Heart right ventricle (tissue), 16 donors: ENCODE measurements at regions not wholly inside any gene's neighbourhood (a gene's known extent, or its start where the extent isn't known, plus 50 kb on each side); places are given as distances from the start of the nearest gene placed in this dataset.

Source experiments
- ATAC-seq, 8 donors: fragments of 200-7000 bp; cut with Tn5 transposase; one replicate each; pipeline ENCODE4 v1.9.1; 2020; ENCODE audit warnings: mild to moderate bottlenecking in 8 of 8, moderate library complexity in 8 of 8, moderate number of reproducible peaks in 1 of 8
- DNase-seq, 2 donors: peaks; one replicate each; pipeline ENCODE4 v3.0.0-alpha.2; 2020
- H3K27ac ChIP-seq, 10 donors: fragments of 200-600 bp; sonication (generic) in 2 of 10; one replicate each; pipeline versions ENCODE4 v1.5.0 to v1.8.0; 2020 to 2022; ENCODE audit warnings: mild to moderate bottlenecking in 3 of 10
- H3K27me3 ChIP-seq, 7 donors: fragments of 200-600 bp; one replicate each; pipeline ENCODE4 v1.8.0; 2021 to 2022; ENCODE audit warnings: mild to moderate bottlenecking in 2 of 7
- H3K36me3 ChIP-seq, 9 donors: fragments of 200-600 bp; sonication (generic) in 1 of 9; one replicate each; pipeline versions ENCODE4 v1.5.0 to v1.8.0; 2020 to 2022; ENCODE audit warnings: mild to moderate bottlenecking in 2 of 9
- H3K4me1 ChIP-seq, 9 donors: fragments of 200-600 bp; sonication (generic) in 1 of 9; one replicate each; pipeline versions ENCODE4 v1.5.0 to v1.8.0; 2020 to 2022; ENCODE audit warnings: mild to moderate bottlenecking in 4 of 9
- H3K4me3 ChIP-seq, 10 donors: fragments of 200-600 bp; sonication (generic) in 2 of 10; one replicate each; pipeline versions ENCODE4 v1.5.0 to v1.8.0; 2020 to 2022; ENCODE audit warnings: mild to moderate bottlenecking in 7 of 10, moderate library complexity in 2 of 10
- H3K9me3 ChIP-seq, 11 donors: fragments of 200-600 bp in 10 of 11; sonication (generic) in 2 of 11; one replicate each; pipeline versions ENCODE4 v1.5.0 to v1.8.0; 2013 to 2022; ENCODE audit warnings: mild to moderate bottlenecking in 2 of 11, control low read depth in 1 of 11, moderate library complexity in 1 of 11
- WGBS, 2 donors: extraction: QIAGEN DNeasy Blood & Tissue Kit; methylation state at CpG; one replicate each; pipeline ENCODE4 v1.1.7; 2013; ENCODE audit warnings: inconsistent platforms in 1 of 2; 5-methylcytosine and 5-hydroxymethylcytosine counted together
- intact Hi-C, 10 donors: fragments of 100-400 bp; cut with DNase I; formaldehyde crosslinking; loops; one replicate each; pipeline versions ENCODE4 v1.11.1 to v1.14.2; 2022
- TF ChIP-seq, protein P1 (sequence below), 9 donors: fragments of 200-600 bp; sonication (generic) in 2 of 9; IDR thresholded peaks; one replicate each; pipeline versions ENCODE4 v1.5.0 to v1.8.0; 2021 to 2022; ENCODE audit warnings: antibody characterized with exemption in 9 of 9, mild to moderate bottlenecking in 5 of 9, moderate library complexity in 1 of 9
- donor health status: Arrhythmogenic right ventricular cardiomyopathy.
- donor health status: ischemic (EF 13 %, LVEDD 7.1; RV severe dilation, severe dysfunction).
- donor health status: healthy with polysubstance abuse.
- donor health status: DM: no; HTN: yes; CAD: no.
- donor health status: DM: no; HTN: no; CAD: no.
- donor health status: ischemic (EF 25% LVEDD 6.9; RV normal size, moderate dysfunction).
- donor health status: ischemic (EF 25% LVEDD 5.7; RV mildly dilated, moderate dysfunction).
- donor health status: healthy.
- donor health status: DM: yes; HTN: yes; CAD: no.
- donor health status: Ischemic cardiomyopathy.
- donor health status: ischemic (EF 35%, LVEDD 5.7; RV mildly dilated, moderate dysfunction).
- donor health status: nonischemic (EF 11% LVEDD 7.7; RV severe dilation, severe dysfunction).
- donor health status: DM: yes; HTN: yes; CAD: no.
- donor health status: PGD.
- donor health status: ischemic (EF 29% LVEDD 5.4; RV normal size, mild dysfunction).
- donor health status: nonischemic (EF 23%, LVEDD 6.1; RV moderate dilation, normal function).

DNA sequence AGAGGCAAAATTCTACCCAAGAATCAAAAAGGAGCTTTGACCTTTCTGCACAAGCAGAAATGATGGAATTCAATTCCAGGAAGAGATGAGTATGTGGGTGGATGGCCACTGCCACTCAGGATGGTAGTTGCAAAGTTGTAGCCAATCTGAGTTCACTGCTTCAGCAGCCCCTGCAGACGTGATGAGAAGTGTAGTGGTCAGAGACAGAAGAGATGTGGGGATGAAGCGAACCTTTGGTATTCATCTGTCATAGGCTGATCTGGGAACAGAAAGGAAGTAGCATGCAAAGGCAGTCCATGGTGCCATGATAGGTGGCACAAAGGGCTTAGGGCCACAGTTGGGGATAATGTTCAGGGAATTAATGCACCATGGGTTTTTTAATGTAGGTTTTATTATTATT is 81.1 kb upstream of the PGBD5 start:
- ATAC-seq: no peak
- Histone ChIP-seq H3K36me3 (no peaks in the 10 kb centered on the region), H3K9me3 (peaks cover 0 to 9% (median 0%) of the 10 kb centered on the region in 11 donors), H3K27me3 (no peaks in the 10 kb centered on the region), H3K4me3 (no peak overlapping the region), H3K4me1 (peaks cover 0 to 27% (median 3%) of the 10 kb centered on the region in 9 donors), H3K27ac (no peak overlapping the region)
- TF ChIP-seq, protein P1, sequence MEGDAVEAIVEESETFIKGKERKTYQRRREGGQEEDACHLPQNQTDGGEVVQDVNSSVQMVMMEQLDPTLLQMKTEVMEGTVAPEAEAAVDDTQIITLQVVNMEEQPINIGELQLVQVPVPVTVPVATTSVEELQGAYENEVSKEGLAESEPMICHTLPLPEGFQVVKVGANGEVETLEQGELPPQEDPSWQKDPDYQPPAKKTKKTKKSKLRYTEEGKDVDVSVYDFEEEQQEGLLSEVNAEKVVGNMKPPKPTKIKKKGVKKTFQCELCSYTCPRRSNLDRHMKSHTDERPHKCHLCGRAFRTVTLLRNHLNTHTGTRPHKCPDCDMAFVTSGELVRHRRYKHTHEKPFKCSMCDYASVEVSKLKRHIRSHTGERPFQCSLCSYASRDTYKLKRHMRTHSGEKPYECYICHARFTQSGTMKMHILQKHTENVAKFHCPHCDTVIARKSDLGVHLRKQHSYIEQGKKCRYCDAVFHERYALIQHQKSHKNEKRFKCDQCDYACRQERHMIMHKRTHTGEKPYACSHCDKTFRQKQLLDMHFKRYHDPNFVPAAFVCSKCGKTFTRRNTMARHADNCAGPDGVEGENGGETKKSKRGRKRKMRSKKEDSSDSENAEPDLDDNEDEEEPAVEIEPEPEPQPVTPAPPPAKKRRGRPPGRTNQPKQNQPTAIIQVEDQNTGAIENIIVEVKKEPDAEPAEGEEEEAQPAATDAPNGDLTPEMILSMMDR (IDR thresholded peaks at IDR 0.05): no peak
- DNase-seq: no peak
- intact Hi-C loops: no loop called here
- WGBS, 2 donors: 78 to 83% methylated on average over 2 of the region's 2 CpGs

DNA sequence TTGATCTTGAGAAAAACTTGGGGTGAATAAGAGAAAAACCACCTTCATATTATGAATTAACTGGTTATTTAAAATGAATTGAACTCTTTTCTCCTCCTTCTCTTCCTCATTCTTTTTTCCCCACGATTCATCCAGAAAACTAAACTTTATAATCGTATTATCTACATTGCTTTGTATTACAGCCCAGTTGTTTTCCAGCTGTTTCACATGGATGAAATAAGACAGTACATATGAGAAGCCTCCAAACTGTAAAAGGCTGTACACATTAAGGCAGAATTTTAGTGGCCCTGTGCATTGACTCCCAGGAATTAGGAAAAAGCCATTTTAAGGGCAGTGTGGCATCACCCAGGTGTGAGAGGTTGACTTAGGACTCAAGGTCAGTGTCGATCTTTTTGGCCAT is 80.3 kb upstream of the PGBD5 start:
- Histone ChIP-seq H3K9me3 (peaks cover 0 to 9% (median 0%) of the 10 kb centered on the region in 11 donors), H3K27ac (no peak overlapping the region), H3K4me1 (peaks cover 0 to 27% (median 3%) of the 10 kb centered on the region in 9 donors), H3K27me3 (no peaks in the 10 kb centered on the region), H3K36me3 (no peaks in the 10 kb centered on the region), H3K4me3 (no peak overlapping the region)
- ATAC-seq (no peak), DNase-seq (no peak)
- 76 to 79% methylated on average over 3 of the region's 3 CpGs for WGBS, 2 donors
- TF ChIP-seq, protein P1 (IDR thresholded peaks at IDR 0.05): no peak
- intact Hi-C loops: no loop called here

DNA sequence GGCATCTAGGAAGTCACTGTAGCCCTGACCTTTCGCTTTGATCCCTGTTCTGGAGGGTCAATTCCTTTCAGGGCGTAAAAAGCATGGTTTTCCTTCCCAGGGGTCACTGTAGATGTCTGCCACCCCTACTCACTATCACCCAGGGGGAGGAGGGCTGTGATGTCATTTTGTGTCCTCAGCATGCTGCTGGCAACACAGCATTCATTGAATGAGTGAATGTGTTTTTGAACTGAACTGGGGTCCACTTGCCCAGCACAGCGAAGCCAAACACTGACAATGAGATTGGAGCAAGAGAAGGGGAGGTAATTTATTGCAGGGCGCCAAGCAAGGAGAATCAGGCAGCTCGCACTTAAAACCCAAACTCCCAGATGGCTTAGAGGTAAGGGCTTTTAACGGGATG is 78.2 kb upstream of the PGBD5 start:
- H3K27ac ChIP-seq: no peak overlapping the region
- no peaks in the 10 kb centered on the region for H3K27me3 ChIP-seq
- TF ChIP-seq, protein P1 (IDR thresholded peaks at IDR 0.05): no peak
- 89% methylated on average over 6 of the region's 6 CpGs for WGBS, 2 donors
- no peak overlapping the region for H3K4me3 ChIP-seq
- intact Hi-C loops: no loop called here
- no peak for ATAC-seq
- peaks cover 0 to 8% (median 0%) of the 10 kb centered on the region in 11 donors for H3K9me3 ChIP-seq
- peaks cover 0 to 20% (median 3%) of the 10 kb centered on the region in 9 donors for H3K4me1 ChIP-seq
- DNase-seq: no peak
- H3K36me3 ChIP-seq: no peaks in the 10 kb centered on the region

- 78 to 85% methylated on average over 1 of the region's 1 CpG for WGBS, 2 donors
- ATAC-seq: no peak
- Histone ChIP-seq H3K27ac (no peak overlapping the region), H3K4me3 (no peak overlapping the region), H3K4me1 (peaks cover 0 to 15% (median 3%) of the 10 kb centered on the region in 9 donors), H3K36me3 (no peaks in the 10 kb centered on the region), H3K9me3 (peaks cover 0 to 5% (median 0%) of the 10 kb centered on the region in 11 donors), H3K27me3 (no peaks in the 10 kb centered on the region)
- intact Hi-C loops: no loop called here
- TF ChIP-seq, protein P1 (IDR thresholded peaks at IDR 0.05): no peak
- no peak for DNase-seq
Observed at GRCh38 chr1:230503726-230504125, 77.6 kb upstream of the PGBD5 start.
